ENCODE measurements at regions not wholly inside any gene's neighbourhood (a gene's known extent, or its start where the extent isn't known, plus 50 kb on each side); places are given as distances from the start of the nearest gene placed in this dataset.

DNA sequence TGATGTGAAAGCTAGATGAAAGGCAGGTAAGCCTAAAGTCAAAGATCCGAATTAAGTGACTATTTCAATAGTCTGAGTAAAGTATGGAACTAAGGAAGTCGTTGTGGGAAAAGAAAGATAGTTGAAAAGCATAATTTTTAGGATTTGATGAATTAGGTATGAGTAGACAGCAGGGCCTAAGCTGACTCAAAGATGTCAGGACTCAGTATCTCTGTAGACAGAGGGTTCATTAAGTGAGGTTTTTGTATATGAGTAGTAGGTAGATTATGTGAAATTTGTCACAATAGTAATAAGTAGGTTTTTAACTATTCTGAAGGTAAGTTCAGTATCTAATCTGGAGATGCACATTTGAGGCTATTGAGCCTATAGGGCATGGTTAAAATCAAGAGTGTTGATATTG, 196.4 kb downstream of the RASSF9 start:
- no peak for DNase-seq (ENCODE audit: low read depth)

- peak; percentile 38 for DNase-seq (ENCODE audit: low read depth)
Observed at GRCh38 chr12:85641796-85642195, 194.4 kb downstream of the RASSF9 start.

- no peak for DNase-seq (ENCODE audit: low read depth)
Observed at GRCh38 chr12:85642288-85642687, 193.9 kb downstream of the RASSF9 start.

DNA sequence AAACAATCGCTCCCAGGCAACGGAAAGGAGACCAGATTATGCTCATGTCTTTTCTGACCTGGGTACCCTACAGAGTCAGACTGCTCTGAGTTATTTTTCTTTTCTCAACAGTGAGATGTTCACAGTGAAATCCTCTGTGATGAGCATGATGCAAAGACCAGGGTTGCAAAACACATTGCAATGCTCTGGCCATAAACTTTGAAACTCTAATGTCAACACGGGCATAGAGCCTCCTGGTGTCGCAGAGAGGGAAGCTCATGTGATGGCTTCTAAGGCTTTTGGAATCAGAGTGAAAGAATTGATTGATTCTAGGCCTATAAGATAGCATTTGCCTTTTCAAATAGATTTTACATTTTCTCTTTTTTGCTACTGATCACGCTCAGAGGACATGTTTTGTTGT, 193.4 kb downstream of the RASSF9 start:
- peak; percentile 43 for DNase-seq (ENCODE audit: low read depth)

DNA sequence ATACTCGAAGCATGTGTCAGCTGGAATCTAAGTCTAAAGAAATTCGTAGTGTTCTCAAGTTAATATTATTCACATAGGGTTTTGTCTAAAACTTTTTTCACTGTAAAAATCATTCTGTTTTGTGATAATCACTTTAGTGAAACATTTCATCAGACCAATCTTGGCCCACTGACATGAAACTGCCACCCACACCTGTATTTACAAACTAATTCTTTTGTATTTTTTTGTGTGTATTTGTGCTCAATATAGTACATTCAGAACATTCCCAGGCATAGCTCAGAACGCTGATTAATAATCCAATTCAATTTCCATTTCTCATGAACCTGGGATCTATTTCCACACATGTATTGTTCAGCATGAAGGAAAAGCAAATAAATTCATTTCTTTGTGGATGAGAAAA, 191.7 kb downstream of the RASSF9 start:
- DNase-seq (ENCODE audit: low read depth): no peak

- no peak for DNase-seq (ENCODE audit: low read depth)
Observed at GRCh38 chr12:85653731-85654455, 182.3 kb downstream of the RASSF9 start.

DNA sequence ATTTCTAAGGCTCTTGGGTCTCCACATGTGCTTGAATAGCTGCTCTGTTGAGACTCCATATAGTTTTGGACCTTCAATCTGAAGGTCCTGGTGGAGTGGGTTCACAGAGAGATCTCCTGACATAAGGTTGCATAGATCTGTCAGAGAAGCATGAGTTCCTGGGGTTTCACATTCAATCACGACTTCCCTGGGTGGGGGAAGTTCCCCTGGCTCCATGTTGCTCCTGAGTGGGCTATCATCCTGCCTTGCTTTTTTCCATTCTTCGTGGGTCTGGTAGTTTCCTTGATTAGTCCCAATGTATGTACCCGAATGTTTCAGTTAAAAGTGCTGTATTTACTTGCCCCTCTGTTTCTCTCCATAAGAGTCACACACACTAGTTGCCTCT, 181.8 kb downstream of the RASSF9 start:
- DNase-seq (ENCODE audit: low read depth): no peak

GRCh38 chr12:85656561-85656960, 179.6 kb downstream of the RASSF9 start:
- DNase-seq (ENCODE audit: low read depth): no peak

GRCh38 chr12:85657251-85657650, 179.0 kb downstream of the RASSF9 start:
- DNase-seq (ENCODE audit: low read depth): no peak

DNA sequence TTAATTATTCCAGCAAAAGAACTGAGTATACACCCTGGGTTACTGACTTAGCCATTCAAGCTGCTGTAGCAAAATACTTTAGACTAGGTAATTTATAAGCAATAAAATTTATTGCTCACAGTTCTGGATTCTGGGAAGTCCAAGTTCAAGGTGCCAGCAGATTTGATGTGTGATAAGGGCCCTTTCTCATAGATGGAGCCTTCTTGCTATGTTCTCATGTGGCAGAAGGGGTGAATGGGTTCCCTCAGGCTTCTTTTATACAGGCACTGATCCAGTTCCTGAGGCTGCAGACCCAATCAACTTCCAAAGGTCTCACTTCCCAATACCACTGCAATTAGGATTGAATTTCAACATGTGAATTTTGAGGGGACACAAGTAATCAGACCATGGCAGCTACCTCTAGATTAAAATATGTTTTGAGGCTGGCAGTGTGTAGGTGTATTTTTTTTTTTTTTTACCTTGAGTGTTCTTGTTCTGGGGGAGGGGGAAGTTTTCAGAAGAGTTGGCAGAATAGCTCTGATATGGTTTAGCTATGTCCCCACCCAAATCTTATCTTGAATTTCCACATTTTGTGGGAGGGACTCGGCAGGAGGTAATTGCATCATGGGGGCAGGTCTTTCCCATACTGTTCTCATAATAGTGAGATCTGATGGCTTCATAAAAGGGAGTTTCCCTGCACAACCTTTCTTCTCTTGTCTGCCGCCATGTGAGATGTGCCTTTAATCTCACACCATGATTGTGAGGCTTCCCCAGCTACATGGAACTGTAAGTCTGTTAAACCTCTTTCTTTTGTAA, 178.2 kb downstream of the RASSF9 start:
- DNase-seq (ENCODE audit: low read depth): peak; percentile 56

DNA sequence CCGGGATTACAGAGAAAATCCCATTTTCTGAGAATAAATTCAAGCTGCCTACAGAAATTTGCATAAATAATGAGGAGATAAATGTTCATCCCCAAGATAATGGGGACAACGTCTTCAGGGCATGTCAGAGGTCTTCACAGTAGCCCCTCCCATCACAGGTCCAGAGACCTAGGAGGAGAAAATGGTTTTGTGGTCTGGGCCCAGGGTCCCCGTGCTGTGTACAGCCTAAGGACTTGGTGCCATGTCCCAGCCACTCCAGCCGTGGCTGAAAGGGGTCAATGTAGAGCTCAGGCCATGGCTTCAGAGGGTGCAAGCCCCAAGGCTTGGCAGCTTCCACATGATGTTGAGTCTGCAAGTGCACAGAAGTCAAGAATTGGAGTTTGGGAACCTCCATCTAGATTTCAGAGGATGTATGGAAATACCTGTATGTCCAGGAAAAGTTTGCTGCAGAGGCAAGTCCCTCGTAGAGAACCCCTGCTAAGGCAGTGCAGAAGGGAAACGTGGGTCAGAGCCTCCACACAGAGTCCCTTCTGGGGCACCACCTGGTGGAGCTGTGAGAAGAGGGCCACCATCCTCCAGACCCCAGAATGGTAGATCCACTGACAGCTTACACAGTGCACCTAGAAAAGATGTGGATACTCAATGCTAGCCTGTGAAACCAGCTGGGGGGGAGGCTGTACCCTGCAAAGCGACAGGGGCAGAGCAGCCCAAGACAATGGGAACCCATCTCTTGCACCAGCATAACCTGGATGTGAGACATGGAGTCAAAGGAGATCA, 176.3 kb downstream of the RASSF9 start:
- DNase-seq (ENCODE audit: low read depth): no peak

GRCh38 chr12:85661461-85662206, 174.6 kb downstream of the RASSF9 start:
- DNase-seq (ENCODE audit: low read depth): no peak

DNA sequence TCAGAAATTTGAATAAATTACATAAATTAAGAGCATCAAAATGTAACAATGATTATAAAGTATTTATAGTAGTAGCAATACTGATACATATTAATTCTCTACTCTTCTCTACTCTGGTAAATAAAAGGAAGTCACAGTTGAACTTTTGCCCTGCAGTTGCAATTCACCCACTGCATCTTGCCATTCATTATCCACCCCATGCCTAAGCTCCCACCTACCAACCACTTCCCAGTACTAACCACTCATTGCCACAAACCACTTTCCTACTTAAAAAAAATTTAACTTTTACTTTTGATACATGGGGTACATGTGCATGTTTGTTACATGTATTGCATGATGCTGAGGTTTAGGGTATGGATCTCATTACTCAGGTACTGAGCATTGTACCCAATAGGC, 174.0 kb downstream of the RASSF9 start:
- no peak for DNase-seq (ENCODE audit: low read depth)

DNA sequence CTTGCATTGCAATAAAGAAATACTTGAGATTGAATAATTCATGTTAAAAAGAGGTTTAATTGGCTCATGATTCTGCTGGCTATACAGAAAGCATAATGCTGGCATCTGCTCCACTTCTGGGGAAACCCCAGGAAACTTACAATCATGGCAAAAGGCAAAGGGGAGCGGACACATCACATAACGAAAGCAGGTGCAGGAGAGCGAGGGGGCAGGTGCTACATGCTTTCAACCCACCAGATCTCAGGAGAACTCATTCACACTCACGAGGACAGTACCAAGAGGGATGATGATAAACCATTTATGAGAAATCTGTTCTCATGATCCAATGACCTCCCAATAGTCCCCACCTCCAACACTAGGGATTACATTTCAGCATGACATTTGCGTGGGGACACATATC, 172.6 kb downstream of the RASSF9 start:
- no peak for DNase-seq (ENCODE audit: low read depth)

DNA sequence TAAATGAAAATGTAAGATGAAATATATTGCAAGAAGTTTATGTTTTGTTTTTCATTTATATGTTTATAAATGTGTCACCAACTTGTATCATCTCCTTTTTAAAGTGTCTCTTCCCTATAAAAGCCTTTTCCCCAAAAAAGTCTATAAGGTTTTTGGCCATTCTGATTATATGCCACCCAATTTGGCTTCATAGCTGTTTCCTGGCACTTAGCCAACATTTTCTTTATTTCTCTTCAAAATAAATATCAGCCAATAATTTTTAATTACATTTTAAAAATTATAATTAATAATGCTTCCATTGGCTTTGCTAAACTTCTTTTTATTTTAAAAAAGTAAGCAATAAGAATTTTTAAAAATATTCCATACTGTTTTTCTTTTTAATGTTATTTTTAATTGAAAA, 171.8 kb downstream of the RASSF9 start:
- DNase-seq (ENCODE audit: low read depth): no peak

GRCh38 chr12:85669911-85670310, 166.3 kb downstream of the RASSF9 start:
- no peak for DNase-seq (ENCODE audit: low read depth)

DNA sequence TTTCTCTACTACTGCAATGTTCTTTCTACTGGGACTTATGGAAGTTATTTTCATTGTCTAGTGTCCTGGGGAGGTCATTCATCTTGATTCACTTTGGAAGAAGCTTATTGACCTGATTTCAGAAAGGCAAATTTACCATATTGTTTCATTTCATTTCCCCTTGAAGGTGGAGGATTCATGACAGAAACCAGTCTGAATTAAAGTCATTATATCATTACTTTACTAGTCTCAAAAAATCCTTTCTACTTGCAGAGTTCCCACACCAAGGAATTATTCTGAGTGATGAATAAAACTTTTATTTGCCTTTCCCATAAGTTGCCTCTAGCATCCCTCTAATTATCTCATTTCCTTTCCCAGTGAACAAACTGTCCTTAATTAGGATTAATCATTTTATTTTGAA, 163.8 kb downstream of the RASSF9 start:
- DNase-seq (ENCODE audit: low read depth): no peak

- DNase-seq (ENCODE audit: low read depth): no peak
Observed at GRCh38 chr12:85673921-85674420, 162.2 kb downstream of the RASSF9 start.

GRCh38 chr12:85676816-85677749, 159.1 kb downstream of the RASSF9 start:
- no peak for DNase-seq (ENCODE audit: low read depth)

GRCh38 chr12:85679296-85679695, 156.9 kb downstream of the RASSF9 start:
- DNase-seq (ENCODE audit: low read depth): no peak

GRCh38 chr12:85680881-85681280, 155.3 kb downstream of the RASSF9 start:
- no peak for DNase-seq (ENCODE audit: low read depth)

All from M059J (cell line).